ENCODE measurements at regions not wholly inside any gene's neighbourhood (a gene's known extent, or its start where the extent isn't known, plus 50 kb on each side); places are given as distances from the start of the nearest gene placed in this dataset.

GRCh38 chr14:31963587-31963986 is 113.5 kb upstream of the ARHGAP5 start:
- H3K9me3 Mint-ChIP-seq = peaks cover 2 to 7% of the 10 kb centered on the region in 2 donors
- peaks cover 0 to 3% of the 10 kb centered on the region in 2 donors for H3K4me1 Mint-ChIP-seq (ENCODE audit: low read depth in 2 of 2)
- no peak overlapping the region for H3K27ac Mint-ChIP-seq
- no peaks in the 10 kb centered on the region for H3K36me3 Mint-ChIP-seq (ENCODE audit: insufficient read depth)
- no peak overlapping the region for H3K4me3 Mint-ChIP-seq
- ATAC-seq (replicated peaks) (no peak), DNase-seq (no peak)
- H3K27me3 Mint-ChIP-seq = peaks cover 0 to 18% of the 10 kb centered on the region in 2 donors

- peaks cover 0 to 3% of the 10 kb centered on the region in 2 donors for H3K4me1 Mint-ChIP-seq (ENCODE audit: low read depth in 2 of 2)
- ATAC-seq (replicated peaks) = no peak
Measured at GRCh38 chr14:31964490-31964889, 112.6 kb upstream of the ARHGAP5 start.

GRCh38 chr14:31965071-31965734 is 111.9 kb upstream of the ARHGAP5 start:
- Mint-ChIP-seq H3K27me3 (peaks cover 0 to 17% of the 10 kb centered on the region in 2 donors), H3K36me3 (ENCODE audit: insufficient read depth) (no peaks in the 10 kb centered on the region), H3K9me3 (peaks cover 2 to 7% of the 10 kb centered on the region in 2 donors), H3K27ac (no peak overlapping the region), H3K4me3 (no peak overlapping the region), H3K4me1 (ENCODE audit: low read depth in 2 of 2) (peaks cover 0 to 3% of the 10 kb centered on the region in 2 donors)
- ATAC-seq (replicated peaks) (no peak), DNase-seq (no peak)

More at GRCh38 chr14:31964490-31964889, 112.6 kb upstream of the ARHGAP5 start:
- DNase-seq = no peak
- Mint-ChIP-seq H3K9me3 (peaks cover 2 to 7% of the 10 kb centered on the region in 2 donors), H3K36me3 (ENCODE audit: insufficient read depth) (no peaks in the 10 kb centered on the region), H3K27me3 (peaks cover 0 to 18% of the 10 kb centered on the region in 2 donors), H3K4me3 (no peak overlapping the region), H3K27ac (no peak overlapping the region)

- H3K27ac Mint-ChIP-seq = no peak overlapping the region
- ATAC-seq (replicated peaks) = no peak
- H3K4me1 Mint-ChIP-seq (ENCODE audit: low read depth in 2 of 2) = peaks cover 0 to 3% of the 10 kb centered on the region in 2 donors
- peaks cover 0 to 12% of the 10 kb centered on the region in 2 donors for H3K27me3 Mint-ChIP-seq
- DNase-seq = no peak
- no peaks in the 10 kb centered on the region for H3K36me3 Mint-ChIP-seq (ENCODE audit: insufficient read depth)
- H3K9me3 Mint-ChIP-seq = no peaks in the 10 kb centered on the region
- no peak overlapping the region for H3K4me3 Mint-ChIP-seq
Measured at GRCh38 chr14:31965735-31966598, 111.1 kb upstream of the ARHGAP5 start.

GRCh38 chr14:31966896-31967668 is 110.0 kb upstream of the ARHGAP5 start:
- peaks cover 0 to 12% of the 10 kb centered on the region in 2 donors for H3K27me3 Mint-ChIP-seq
- no peaks in the 10 kb centered on the region for H3K9me3 Mint-ChIP-seq
- no peak overlapping the region for H3K4me3 Mint-ChIP-seq
- H3K4me1 Mint-ChIP-seq (ENCODE audit: low read depth in 2 of 2) = peaks cover 0 to 3% of the 10 kb centered on the region in 2 donors
- DNase-seq (no peak), ATAC-seq (replicated peaks) (no peak)
- no peak overlapping the region for H3K27ac Mint-ChIP-seq
- no peaks in the 10 kb centered on the region for H3K36me3 Mint-ChIP-seq (ENCODE audit: insufficient read depth)

- Mint-ChIP-seq H3K27me3 (peaks cover 0 to 11% of the 10 kb centered on the region in 2 donors), H3K36me3 (ENCODE audit: insufficient read depth) (no peaks in the 10 kb centered on the region), H3K27ac (no peak overlapping the region), H3K4me1 (ENCODE audit: low read depth in 2 of 2) (peaks cover 0 to 3% of the 10 kb centered on the region in 2 donors), H3K4me3 (no peak overlapping the region), H3K9me3 (no peaks in the 10 kb centered on the region)
- ATAC-seq (replicated peaks) (no peak), DNase-seq (no peak)
Measured at GRCh38 chr14:31967669-31967975, 109.5 kb upstream of the ARHGAP5 start.

- H3K9me3 Mint-ChIP-seq = no peaks in the 10 kb centered on the region
- H3K4me3 Mint-ChIP-seq = no peak overlapping the region
- peaks cover 0 to 3% of the 10 kb centered on the region in 2 donors for H3K4me1 Mint-ChIP-seq (ENCODE audit: low read depth in 2 of 2)
- peaks cover 0 to 6% of the 10 kb centered on the region in 2 donors for H3K27me3 Mint-ChIP-seq
- no peak for ATAC-seq (replicated peaks)
- H3K36me3 Mint-ChIP-seq (ENCODE audit: insufficient read depth) = no peaks in the 10 kb centered on the region
- no peak overlapping the region for H3K27ac Mint-ChIP-seq
- no peak for DNase-seq
Measured at GRCh38 chr14:31968107-31968810, 108.8 kb upstream of the ARHGAP5 start.

GRCh38 chr14:31968956-31969698 is 108.0 kb upstream of the ARHGAP5 start:
- Mint-ChIP-seq H3K4me3 (no peak overlapping the region), H3K9me3 (no peaks in the 10 kb centered on the region), H3K36me3 (ENCODE audit: insufficient read depth) (no peaks in the 10 kb centered on the region), H3K4me1 (ENCODE audit: low read depth in 2 of 2) (peaks cover 0 to 3% of the 10 kb centered on the region in 2 donors), H3K27ac (no peak overlapping the region), H3K27me3 (peaks cover 0 to 9% of the 10 kb centered on the region in 2 donors)
- DNase-seq (no peak), ATAC-seq (replicated peaks) (no peak)

- ATAC-seq (replicated peaks) = no peak
- Mint-ChIP-seq H3K9me3 (no peaks in the 10 kb centered on the region), H3K27ac (no peak overlapping the region), H3K4me1 (ENCODE audit: low read depth in 2 of 2) (peaks cover 0 to 3% of the 10 kb centered on the region in 2 donors), H3K27me3 (peaks cover 0 to 12% of the 10 kb centered on the region in 2 donors), H3K4me3 (no peak overlapping the region), H3K36me3 (ENCODE audit: insufficient read depth) (no peaks in the 10 kb centered on the region)
- DNase-seq = no peak
Measured at GRCh38 chr14:31969699-31970240, 107.3 kb upstream of the ARHGAP5 start.

GRCh38 chr14:31970744-31971143 is 106.4 kb upstream of the ARHGAP5 start:
- H3K4me3 Mint-ChIP-seq = no peak overlapping the region
- ATAC-seq (replicated peaks) = no peak
- H3K27me3 Mint-ChIP-seq = peaks cover 0 to 6% of the 10 kb centered on the region in 2 donors
- no peaks in the 10 kb centered on the region for H3K9me3 Mint-ChIP-seq
- H3K4me1 Mint-ChIP-seq (ENCODE audit: low read depth in 2 of 2) = peaks cover 0 to 3% of the 10 kb centered on the region in 2 donors
- H3K36me3 Mint-ChIP-seq (ENCODE audit: insufficient read depth) = no peaks in the 10 kb centered on the region
- DNase-seq = no peak
- no peak overlapping the region for H3K27ac Mint-ChIP-seq

GRCh38 chr14:31971612-31972011 is 105.5 kb upstream of the ARHGAP5 start:
- DNase-seq (no peak), ATAC-seq (replicated peaks) (no peak)
- Mint-ChIP-seq H3K27ac (no peak overlapping the region), H3K4me3 (no peak overlapping the region), H3K27me3 (peaks cover 0 to 6% of the 10 kb centered on the region in 2 donors), H3K4me1 (ENCODE audit: low read depth in 2 of 2) (no peaks in the 10 kb centered on the region), H3K36me3 (ENCODE audit: insufficient read depth) (no peaks in the 10 kb centered on the region), H3K9me3 (no peaks in the 10 kb centered on the region)

GRCh38 chr14:31977001-31977556 is 100.0 kb upstream of the ARHGAP5 start:
- Mint-ChIP-seq H3K36me3 (ENCODE audit: insufficient read depth) (no peaks in the 10 kb centered on the region), H3K27ac (no peak overlapping the region), H3K4me1 (ENCODE audit: low read depth in 2 of 2) (no peaks in the 10 kb centered on the region), H3K9me3 (peaks cover 1 to 3% of the 10 kb centered on the region in 2 donors), H3K27me3 (peaks cover 5 to 6% of the 10 kb centered on the region in 2 donors), H3K4me3 (no peak overlapping the region)
- ATAC-seq (replicated peaks) = no peak
- DNase-seq = no peak

Measured in effector memory CD8-positive, alpha-beta T cell (primary cell).